A673 (cell line): ENCODE measurements at regions not wholly inside any gene's neighbourhood (a gene's known extent, or its start where the extent isn't known, plus 50 kb on each side); places are given as distances from the start of the nearest gene placed in this dataset.

ENCODE experiments used
- CTCF ChIP-seq: fragments of 300-800, 200-600 bp; sonication (generic); conservative IDR thresholded peaks from 2 replicates; pipeline ENCODE4 v1.5.1; 2017; ENCODE audit warnings: low read depth, mild to moderate bottlenecking, antibody characterized with exemption, low read length, moderate library complexity, mixed read lengths
- EZH2 ChIP-seq: fragments of 200-600 bp; sonication (generic); IDR thresholded peaks from 2 replicates; pipeline ENCODE4 v1.6.1; 2017; ENCODE audit warnings: borderline replicate concordance, low read depth, mild to moderate bottlenecking, mixed read lengths, antibody characterized with exemption, low read length; ENCODE audit not compliant: poor library complexity, severe bottlenecking

GRCh38 chr2:4832642-4833041 is 859.5 kb upstream of the SOX11 start:
- no peak for TF ChIP-seq EZH2
- no peak for TF ChIP-seq CTCF
